ENCODE measurements at regions not wholly inside any gene's neighbourhood (a gene's known extent, or its start where the extent isn't known, plus 50 kb on each side); places are given as distances from the start of the nearest gene placed in this dataset.

DNA sequence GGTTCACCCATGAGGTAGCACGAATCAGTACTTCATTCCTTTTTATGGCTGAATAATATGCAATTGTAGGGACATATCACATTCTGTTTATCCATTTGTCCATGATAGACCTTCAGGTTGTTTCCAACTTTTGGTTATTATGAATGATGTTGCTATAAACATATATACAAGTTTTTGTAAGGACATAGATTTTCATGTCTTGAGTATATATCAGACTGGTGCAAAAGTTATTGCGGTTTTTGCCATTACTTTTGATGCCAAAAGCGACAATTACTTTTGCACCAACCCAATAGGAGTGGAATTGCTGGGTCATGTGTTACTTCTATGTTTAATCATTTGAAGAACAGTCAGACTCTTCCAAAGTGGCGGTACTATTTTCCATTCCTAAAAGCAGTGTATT is 361.5 kb downstream of the RPS24 start:
- no peak for DNase-seq (ENCODE audit: low spot score)

DNA sequence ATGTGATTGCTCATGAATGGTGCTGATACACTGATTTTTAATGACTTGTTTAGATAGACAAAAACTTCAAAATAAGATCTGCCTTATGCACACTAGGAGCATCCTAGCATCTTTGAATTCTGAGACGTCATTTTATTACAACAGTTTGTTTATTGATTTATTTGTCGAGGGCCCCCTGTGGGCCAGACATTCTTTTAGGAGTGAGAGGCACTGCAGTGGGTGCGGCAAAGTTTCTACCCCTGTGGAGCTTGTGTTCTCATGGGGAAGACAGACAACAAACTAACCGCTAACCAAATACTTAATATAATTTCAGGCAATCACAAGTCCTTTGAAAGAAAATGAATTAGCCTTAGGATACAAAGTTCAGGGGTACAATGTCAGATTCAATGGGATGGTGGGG is 363.1 kb downstream of the RPS24 start:
- DNase-seq (ENCODE audit: low spot score) = no peak

DNA sequence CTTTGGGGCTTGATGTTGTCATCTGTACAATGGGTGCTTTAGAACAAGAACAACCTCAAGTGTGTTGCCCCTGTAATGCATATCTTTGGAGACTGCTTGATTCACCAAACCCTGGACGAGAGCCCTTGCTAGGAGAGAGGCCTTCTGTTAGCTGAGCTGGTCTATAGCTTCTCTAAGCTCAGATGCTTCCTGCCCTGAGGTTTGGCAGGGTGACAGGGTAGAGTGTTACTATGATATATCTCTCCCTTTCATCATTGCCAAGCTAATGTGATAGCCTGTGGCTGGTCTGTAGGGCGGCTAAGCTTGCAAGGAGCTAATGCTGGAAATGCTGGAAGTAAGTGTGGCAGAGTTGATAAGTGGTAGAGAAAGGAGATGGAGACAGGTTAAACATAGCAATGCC is 364.1 kb downstream of the RPS24 start:
- DNase-seq (ENCODE audit: low spot score) = no peak

DNA sequence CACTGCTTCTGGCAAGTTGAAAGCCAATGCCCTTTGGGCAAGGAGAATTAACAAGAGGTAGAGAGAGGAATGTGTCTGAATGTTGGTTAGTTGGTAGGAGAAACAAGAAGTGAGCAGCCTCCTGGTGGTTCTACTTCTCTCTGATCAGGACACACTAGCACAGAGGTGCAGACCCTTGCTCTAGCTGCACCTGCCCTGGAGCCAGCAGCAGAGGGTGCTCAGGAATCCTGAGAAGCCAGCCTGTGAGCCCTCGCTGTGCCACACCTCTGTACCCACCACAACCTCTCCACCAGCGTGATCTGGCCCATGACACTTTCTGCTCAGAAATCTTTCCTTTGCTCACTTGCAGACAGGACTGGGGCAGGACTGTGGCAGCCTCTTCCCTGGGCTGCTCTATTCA is 364.7 kb downstream of the RPS24 start:
- DNase-seq (ENCODE audit: low spot score) = no peak

DNA sequence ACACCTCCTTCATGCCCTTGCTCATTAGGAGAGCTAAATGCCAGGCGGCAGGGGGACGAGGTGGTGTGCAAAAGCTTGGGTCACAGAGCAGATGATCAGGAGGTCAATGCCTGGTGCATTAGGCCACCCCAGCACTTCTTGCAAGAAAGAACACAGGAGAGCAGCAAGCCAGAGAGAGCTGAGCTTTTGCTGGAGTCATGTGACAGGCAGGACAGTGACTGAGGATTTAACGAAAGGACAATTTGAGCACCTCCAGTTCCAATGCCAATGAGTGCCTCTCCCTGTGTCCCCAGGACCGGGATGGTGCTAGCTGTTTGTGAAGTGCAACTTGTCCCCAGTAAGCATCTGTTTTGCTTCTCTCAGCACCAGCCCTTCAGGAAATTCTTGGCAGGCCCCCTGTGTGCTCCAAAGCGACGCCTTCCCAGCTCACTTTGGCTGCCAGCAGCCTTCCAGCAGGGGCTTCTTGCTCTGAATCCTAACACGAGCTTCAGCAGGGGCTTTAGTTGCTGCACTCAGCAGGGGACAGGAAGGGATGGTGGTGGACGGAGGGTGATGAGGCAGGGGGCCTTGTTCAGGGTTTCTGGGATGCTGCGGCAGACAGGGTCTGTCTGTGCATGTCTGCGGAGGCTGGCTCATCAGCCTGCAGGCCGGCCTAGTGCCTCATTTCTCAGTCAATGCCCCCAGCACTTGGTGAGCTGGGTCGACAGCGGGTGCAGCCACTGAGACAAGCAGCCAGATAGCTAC is 368.1 kb downstream of the RPS24 start:
- DNase-seq (ENCODE audit: low spot score) = no peak

DNA sequence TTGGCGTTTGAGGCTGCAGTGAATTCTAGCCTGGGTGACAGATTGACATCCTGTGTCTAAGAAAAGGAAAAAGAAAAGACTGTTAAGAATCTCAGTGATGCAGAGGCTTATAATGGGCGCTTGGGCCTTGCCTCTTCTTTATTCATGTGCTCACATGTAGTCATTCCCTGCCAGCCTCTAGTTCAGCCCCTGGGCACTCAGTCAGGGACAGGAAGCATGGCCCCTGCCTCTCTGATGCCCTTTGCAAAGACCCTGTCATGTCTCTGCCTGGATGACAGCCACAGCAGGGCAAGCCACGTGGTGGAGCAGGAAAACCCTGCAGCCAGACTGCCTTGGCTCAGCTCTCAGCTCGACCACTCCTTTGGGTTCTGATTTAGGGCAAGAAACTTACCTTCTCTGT is 368.9 kb downstream of the RPS24 start:
- no peak for DNase-seq (ENCODE audit: low spot score)

DNA sequence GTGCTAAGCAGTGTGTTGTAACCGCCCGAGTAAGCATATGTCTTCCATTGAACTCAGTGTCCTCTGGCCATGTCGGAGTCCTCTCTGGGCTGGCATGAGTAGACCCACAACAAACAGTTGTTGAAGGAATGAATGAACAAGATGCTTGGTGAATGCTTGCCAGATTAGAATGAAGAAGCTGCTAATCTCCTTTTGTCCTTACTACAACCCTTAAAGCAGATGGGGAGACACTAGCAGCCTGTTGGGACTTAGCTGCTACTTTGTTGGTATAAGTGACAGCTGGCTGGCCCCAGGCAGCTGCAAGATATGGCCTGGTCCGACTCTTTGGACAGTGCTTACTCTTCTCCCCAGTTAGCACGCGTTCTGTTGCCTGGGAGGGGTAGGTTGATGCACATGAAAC is 370.1 kb downstream of the RPS24 start:
- no peak for DNase-seq (ENCODE audit: low spot score)

DNA sequence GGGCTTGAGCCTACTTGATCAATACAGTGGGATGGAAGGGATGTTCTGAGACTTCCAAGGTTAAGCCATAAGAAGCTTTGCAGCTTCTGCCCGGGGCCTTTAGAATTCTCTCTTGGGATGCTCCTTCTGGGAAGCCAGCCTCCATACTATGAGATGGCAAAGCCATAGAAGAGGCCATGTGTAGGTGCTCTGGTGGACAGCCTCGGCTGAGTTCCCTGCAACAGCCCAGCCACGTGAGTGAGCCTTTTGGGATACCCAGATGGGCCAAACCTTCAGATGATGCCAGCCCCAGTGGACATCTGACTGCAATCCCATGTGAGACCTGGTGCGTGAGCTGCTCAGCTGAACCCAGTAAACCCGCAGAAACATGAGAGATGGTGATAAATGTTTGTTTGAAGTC is 370.6 kb downstream of the RPS24 start:
- no peak for DNase-seq (ENCODE audit: low spot score)

DNA sequence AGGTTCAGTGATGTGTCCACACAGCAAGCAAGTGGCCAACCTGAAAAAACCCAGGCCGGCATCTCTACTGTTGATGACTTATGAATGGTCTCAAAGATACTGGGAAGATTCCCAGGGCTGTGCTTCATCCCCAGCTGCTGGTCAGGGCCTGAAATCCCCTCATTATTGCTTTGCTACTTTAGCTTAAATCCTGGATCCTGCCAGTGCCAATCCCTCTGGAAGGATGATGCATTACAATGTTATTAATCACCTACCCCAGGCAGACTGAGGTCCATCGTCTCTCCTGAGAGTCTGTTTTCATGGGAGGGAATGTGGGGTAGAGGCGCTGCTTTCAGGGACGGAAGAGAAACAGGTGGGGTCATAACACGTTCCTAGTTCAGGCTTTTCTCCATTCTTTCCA is 371.6 kb downstream of the RPS24 start:
- DNase-seq (ENCODE audit: low spot score) = no peak

DNA sequence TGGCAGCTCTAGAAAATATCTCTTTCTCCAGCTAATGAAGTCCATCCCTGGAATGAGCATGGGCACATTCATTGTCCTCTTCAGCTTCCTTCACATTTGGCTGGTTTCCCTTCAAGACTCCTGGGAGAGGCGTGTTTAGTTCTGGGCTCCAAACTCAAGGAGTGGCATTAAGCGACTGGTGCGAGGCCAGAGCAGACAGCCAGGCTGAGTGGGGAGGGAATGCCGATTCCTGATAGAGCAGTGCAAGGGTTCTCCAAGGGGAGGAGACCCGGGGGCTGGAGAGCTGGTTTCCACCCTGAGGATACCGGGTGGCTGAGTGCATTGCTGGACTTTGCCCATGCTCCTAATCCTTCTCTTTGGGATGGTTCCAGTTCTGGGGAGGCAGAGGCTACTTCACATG is 372.1 kb downstream of the RPS24 start:
- DNase-seq (ENCODE audit: low spot score) = no peak

DNA sequence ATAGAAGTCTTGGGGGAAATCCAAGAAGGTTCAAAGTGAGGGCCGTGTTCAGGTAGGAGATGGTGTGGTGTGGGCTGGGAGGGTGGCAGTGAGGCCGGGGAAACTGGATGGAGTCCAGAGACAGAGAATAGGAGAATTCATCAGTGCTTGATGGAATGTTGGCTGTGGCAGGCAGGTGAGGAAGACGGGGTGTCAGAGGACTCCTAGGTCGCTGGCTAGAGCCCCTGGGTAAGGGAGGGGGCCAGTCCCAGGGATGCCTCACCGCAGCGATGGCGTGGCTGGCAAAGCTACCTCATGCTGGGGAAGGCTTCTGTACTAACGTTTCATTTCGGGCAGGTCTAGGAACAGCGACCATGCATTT is 373.0 kb downstream of the RPS24 start:
- no peak for DNase-seq (ENCODE audit: low spot score)

DNA sequence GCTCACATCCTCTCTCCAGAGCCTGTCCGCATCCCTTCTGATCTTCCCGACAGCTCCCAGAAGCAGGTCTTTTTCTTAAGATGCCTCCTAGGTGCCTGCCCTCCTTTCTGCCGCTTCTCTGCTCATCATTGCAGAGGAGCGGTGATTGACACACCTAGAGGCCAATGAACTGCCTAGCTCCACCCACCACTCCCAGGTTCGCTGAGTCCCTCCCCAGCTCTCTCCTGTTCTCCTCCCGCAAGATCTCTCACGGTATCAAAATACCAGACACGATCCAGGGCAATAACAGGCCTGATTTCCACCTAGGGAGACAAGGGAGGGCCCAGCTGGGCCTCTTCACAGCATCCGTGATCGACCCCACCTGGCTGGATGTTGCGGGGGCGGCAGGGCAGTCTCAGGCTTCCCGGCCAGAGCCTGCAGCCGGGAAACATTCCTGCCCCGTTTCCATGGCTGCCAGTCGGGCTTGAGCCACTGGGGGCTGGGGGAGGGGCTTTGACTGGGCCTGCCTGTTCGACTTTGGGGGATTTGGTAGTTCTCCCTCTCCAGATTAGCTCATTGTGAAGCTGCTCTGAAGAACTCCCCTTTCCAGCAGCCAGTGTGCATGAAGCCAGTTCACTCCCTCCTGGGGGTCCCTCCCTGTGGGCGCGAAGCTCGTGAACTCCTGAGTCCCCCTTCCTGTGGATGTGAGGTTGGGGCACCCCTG is 373.5 kb downstream of the RPS24 start:
- DNase-seq (ENCODE audit: low spot score) = peak; percentile 67

DNA sequence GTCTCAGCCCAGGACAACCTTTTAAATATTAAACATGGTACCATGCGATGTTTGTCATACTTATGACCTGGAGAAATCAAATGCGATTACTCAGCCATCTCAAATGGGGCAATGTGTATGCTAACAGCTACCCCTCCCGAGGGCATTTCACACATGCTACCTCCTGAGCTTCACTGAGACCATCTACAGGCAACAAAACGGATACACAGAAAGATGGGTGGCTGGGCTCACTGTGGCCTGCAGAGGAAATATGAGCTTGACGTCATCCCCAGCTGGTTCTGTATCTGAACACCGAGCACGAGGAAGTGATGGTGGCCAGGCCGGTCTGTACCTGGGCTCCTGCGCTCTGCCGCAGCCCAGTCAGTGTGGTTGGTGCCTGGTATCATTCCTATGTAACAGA is 374.3 kb downstream of the RPS24 start:
- DNase-seq (ENCODE audit: low spot score) = no peak

DNA sequence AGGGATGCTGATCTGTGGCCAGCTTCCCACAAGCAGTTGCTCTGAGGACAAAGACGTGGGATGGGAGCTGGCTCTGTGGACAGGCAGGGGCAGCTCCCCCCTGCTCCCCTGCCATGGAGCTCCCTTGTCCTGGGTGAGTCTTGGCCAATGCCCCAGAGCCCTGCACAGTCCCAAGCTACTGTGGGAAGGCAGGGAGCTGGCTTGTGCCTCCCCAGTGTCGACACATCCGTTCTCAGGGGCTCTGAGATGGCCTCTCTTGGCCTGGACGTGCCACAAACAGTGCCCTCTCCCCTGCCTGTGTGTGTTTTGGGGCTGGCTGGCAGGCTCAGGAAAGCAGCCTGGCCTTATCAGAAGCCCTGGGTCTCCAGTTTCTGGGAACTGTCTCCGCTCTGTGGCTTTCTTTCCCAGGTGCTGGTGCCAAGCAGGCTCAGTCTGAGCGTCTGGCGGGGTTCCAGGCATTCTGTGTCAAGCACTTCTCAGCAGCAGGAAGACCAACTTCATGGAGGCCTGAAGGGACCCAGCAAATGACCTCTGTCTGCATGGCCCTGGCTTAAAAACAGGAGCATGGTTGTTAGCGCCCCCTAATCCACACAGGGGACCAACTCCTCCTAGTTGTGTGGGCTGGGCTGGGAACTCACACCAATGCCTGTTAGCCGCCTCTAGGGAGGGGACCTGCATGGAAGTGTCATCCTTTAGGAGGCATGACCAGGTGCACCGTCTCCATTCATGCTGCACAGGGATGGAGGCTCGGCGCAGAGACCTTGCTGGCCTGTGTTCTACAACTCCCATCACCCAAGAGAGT is 375.2 kb downstream of the RPS24 start:
- no peak for DNase-seq (ENCODE audit: low spot score)

DNA sequence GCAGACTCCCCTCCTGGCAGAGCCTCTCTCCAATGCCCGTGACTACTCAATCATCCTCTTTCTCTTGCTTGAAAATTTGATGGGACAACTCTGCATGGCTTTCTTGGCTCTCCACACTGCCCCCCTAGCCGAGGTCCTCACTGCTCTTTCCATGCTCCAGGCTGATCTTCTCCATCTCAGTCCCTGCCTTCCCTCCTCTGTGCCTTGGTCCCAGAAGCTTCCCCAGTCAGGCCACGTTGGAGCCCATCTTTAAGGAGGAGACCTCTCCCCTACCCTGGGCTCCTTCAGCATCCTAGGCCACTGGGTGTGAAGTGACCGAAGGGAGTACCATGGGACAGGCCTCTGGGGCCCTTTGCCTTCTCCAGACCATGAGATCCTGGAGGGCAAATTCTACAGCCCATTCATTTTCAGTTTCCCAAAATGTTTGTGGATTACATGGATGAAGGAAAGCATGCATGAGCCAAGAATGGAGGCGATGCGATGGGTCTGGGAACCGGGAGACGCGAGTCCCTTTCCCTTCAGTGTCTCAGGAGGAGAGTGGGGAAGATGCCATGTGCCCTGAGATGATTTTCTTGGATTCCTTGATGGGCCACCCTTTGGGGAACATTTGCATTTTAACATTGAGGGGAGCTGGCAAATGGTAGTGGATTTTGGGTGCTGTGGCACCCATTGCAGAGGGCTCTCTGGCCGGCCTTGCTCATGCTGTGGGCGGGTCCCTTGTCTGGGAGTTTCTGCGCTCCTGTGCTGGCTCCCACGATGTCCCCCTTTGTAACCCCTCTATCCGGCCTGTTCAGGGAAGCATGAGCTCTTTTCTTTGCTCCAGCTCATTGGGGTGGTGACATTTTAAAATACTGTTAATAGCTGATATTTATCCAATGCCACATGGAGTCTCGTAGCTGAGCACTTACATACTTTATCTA is 376.6 kb downstream of the RPS24 start:
- DNase-seq (ENCODE audit: low spot score) = no peak

DNA sequence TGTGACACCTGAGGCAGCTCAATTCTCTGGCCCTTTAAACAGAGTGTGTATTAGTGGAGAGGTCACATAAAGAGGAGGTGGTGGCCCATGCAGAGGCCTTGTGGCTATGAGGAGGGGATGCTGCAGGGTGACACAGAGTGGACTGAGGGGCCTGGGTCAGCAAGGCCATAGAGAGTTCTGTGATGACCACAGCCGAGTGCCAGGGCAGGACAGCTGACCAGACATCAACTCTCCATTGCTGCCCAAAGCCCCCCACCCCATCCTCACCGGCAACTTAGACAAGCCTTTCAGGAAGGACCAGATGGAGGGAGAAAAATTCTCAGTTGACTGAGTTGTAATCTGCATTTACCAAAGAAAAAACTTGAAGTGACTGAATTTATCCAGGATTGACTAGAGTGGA is 378.1 kb downstream of the RPS24 start:
- DNase-seq (ENCODE audit: low spot score) = no peak

DNA sequence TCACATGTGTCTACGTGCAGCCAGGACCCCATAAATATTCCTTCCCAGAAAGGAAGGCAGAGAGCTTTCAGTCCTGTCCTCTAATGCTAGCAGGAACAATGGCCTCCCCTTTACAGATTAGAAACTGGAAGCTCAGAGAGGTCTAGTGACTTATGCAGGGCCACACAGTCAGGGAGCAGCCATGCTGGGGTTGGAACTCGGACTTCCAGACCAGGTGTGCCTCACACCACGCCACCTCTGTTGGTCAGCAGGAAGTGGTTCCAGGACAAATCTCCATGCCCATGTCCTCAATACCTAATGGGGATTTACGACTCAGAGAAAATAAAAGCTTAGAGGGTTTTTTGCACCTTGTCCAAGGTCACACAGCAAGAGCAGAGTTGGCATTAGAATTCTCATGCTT is 378.9 kb downstream of the RPS24 start:
- no peak for DNase-seq (ENCODE audit: low spot score)

DNA sequence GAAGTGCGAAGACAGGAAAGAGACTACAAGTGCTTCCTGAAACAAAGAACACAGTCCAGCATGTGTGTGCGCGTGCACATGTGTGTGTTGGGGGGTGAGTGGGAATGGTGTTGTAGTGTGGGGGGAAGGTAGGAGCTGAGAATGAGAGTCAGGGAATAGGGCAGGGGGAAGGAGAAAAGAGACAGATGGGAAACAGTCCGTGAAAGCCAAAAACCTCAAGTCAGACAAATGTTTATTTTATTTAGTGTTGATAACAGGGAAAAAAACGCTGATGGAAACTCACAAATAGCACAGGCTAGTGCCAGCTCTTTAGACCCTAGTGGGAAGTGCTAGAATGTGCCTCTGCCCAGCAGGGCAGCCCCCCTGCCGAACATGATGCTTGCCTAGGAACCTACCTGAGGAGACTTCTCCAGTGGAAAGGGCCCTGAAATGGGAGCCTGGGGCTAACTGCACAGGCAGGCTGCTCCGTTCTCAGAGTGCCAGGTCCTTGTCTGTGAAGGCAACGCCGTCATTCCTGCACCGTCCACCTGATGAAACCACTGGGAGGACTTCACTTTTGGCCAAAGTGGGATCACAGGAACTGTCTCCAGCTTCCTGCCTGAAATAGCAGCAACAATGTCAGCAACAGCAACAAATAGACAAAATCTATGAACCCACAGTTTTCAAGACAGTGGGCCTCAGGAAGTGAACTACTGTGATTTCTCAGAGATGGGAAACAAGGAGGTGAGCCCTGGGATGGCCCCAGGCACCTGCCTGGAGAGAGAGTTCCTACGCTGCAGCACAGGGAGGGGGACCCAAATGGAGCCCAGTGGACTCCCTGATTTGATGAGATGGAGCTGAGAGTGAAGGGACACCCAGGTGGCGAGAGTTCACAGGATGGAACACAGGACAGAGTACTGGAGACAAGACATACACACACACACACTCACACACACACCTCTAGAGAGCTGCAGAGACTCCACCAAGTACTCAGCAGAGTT is 379.7 kb downstream of the RPS24 start:
- no peak for DNase-seq (ENCODE audit: low spot score)

DNA sequence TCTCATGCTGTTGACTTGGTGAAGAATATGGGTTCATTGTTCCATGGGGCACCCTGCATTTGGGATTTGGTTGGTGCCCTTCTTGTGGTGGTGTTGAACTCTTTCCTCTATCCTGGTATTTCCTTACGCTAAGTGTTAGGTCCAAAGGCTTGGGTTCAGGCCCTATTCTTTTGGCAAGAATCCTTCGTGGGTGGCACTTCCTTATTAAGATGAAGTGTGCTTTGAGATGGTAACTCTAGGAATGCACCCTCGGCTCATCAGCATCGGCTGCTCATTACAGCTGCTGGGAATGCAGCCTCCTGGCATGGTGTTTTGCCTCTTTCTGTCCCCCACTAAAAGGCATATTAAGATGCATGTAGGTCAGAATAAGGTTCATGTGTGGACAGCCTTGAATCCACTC is 380.7 kb downstream of the RPS24 start:
- DNase-seq (ENCODE audit: low spot score) = no peak

DNA sequence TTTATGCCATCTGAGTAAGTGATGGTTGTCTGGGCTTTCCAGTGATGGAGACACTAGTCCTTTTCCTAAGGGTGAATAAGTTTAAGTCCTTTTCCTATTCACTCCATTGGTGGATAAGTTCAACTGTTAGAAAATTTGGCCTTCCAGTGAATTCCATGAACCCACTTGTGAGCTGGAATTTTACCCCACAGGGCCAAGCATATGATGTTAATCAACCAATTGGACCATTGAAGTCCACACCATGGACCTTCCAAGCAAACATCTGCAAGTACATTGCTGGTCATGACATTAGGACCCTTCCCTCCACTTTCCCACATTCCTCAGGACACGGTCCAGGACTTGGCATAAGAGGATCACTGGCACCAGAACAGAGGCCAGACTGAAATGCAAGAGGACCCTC is 381.4 kb downstream of the RPS24 start:
- DNase-seq (ENCODE audit: low spot score) = no peak
